Neuronal stem cell (in vitro differentiated cells): ENCODE measurements at regions not wholly inside any gene's neighbourhood (a gene's known extent, or its start where the extent isn't known, plus 50 kb on each side); places are given as distances from the start of the nearest gene placed in this dataset.
"Not testable (repeated sequence)": the region's sequence is repeated elsewhere in the genome, so short reads cannot be mapped to it uniquely, and the experiment has no call there.

Experiments used
- DNase-seq: peaks from one replicate; pipeline ENCODE4 v3.0.0-alpha.2; 2013; ENCODE audit warnings: low spot score
- H2AFZ ChIP-seq: one replicate; pipeline ENCODE4 v1.6.1; 2013; ENCODE audit warnings: mild to moderate bottlenecking, low read length, inconsistent platforms
- H2AK5ac ChIP-seq: 2 replicates; pipeline ENCODE4 v1.6.1; 2013; ENCODE audit warnings: low read depth, mild to moderate bottlenecking, inconsistent platforms, low read length, moderate library complexity, mixed read lengths
- H2BK120ac ChIP-seq: 2 replicates; pipeline ENCODE4 v1.6.1; 2013; ENCODE audit warnings: low read depth, mild to moderate bottlenecking, inconsistent platforms, low read length, moderate library complexity, mixed read lengths
- H2BK12ac ChIP-seq: one replicate; pipeline ENCODE4 v1.6.1; 2013; ENCODE audit warnings: low read length, inconsistent platforms
- H2BK15ac ChIP-seq: 2 replicates; pipeline ENCODE4 v1.6.1; 2013; ENCODE audit warnings: mild to moderate bottlenecking, low read length, inconsistent platforms, mixed read lengths
- H2BK5ac ChIP-seq: one replicate; pipeline ENCODE4 v1.6.1; 2013; ENCODE audit warnings: inconsistent platforms, mild to moderate bottlenecking, low read length, moderate library complexity
- H3K14ac ChIP-seq: one replicate; pipeline ENCODE4 v1.6.1; 2013; ENCODE audit warnings: low read length, inconsistent platforms
- H3K18ac ChIP-seq: 2 replicates; pipeline ENCODE4 v1.6.1; 2013; ENCODE audit warnings: low read length, inconsistent platforms
- H3K23ac ChIP-seq: 2 replicates; pipeline ENCODE4 v1.6.1; 2013; ENCODE audit warnings: low read depth, mild to moderate bottlenecking, mixed read lengths, low read length, inconsistent platforms; ENCODE audit not compliant: poor library complexity
- H3K27ac ChIP-seq: replicated peaks from 3 replicates; pipeline ENCODE4 v1.5.1; 2013; ENCODE audit warnings: low read length, inconsistent platforms
- H3K27me3 ChIP-seq, 3 experiments: 2 replicates each; pipeline ENCODE4 v1.6.1; 2013; ENCODE audit warnings: low read length in 3 of 3, mild to moderate bottlenecking in 2 of 3, inconsistent platforms in 1 of 3, low read depth in 1 of 3, mixed read lengths in 1 of 3, moderate library complexity in 1 of 3; ENCODE audit not compliant: control insufficient read depth in 3 of 3, insufficient read depth in 3 of 3
- H3K36me3 ChIP-seq, 2 donors: replicated peaks in 1 of 2; 2 replicates each; pipeline ENCODE4 v1.6.1; 2013; ENCODE audit warnings: low read length in 2 of 2; ENCODE audit not compliant: control insufficient read depth in 2 of 2, insufficient read depth in 2 of 2
- H3K4ac ChIP-seq: 2 replicates; pipeline ENCODE4 v1.6.1; 2013; ENCODE audit warnings: inconsistent platforms, mild to moderate bottlenecking, low read length, moderate library complexity
- H3K4me1 ChIP-seq, 2 donors: 1 replicate in 1 of 2; 2 replicates in 1 of 2; pipeline ENCODE4 v1.6.1; 2013; ENCODE audit warnings: low read length in 2 of 2, low read depth in 1 of 2; ENCODE audit not compliant: control insufficient read depth in 2 of 2, insufficient read depth in 1 of 2
- H3K4me2 ChIP-seq: one replicate; pipeline ENCODE4 v1.6.1; 2013; ENCODE audit warnings: mild to moderate bottlenecking, low read length, inconsistent platforms; ENCODE audit not compliant: insufficient read depth, poor library complexity, severe bottlenecking
- H3K4me3 ChIP-seq, 2 donors: 2 replicates each; pipeline ENCODE4 v1.5.1; 2013; ENCODE audit warnings: low read length in 2 of 2, mild to moderate bottlenecking in 2 of 2, inconsistent platforms in 1 of 2, moderate library complexity in 1 of 2
- H3K79me1 ChIP-seq: one replicate; pipeline ENCODE4 v1.6.1; 2013; ENCODE audit warnings: low read depth, mild to moderate bottlenecking, inconsistent platforms, low read length, moderate library complexity
- H3K9ac ChIP-seq: one replicate; pipeline ENCODE4 v1.6.1; 2013; ENCODE audit warnings: mild to moderate bottlenecking, low read depth, low read length, inconsistent platforms; ENCODE audit not compliant: poor library complexity
- H3K9me3 ChIP-seq, 2 donors: replicated peaks in 1 of 2; 2 replicates each; pipeline versions ENCODE3 to v1.6.1; 2013; ENCODE audit warnings: low read length in 2 of 2, mild to moderate bottlenecking in 2 of 2, inconsistent platforms in 1 of 2, low read depth in 1 of 2, mixed read lengths in 1 of 2, moderate library complexity in 1 of 2; ENCODE audit not compliant: control insufficient read depth in 2 of 2, insufficient read depth in 1 of 2
- H4K8ac ChIP-seq: one replicate; pipeline ENCODE4 v1.6.1; 2013; ENCODE audit warnings: low read depth, mild to moderate bottlenecking, inconsistent platforms, low read length, moderate library complexity
- H4K91ac ChIP-seq: one replicate; pipeline ENCODE4 v1.6.1; 2013; ENCODE audit warnings: low read length, low read depth, mild to moderate bottlenecking, inconsistent platforms; ENCODE audit not compliant: poor library complexity
- WGBS, 2 donors: extraction: QIAGEN DNeasy Blood & Tissue Kit; methylation state at CpG; one replicate each; pipeline ENCODE4 v1.1.7; 2013; ENCODE audit warnings: missing lambda C conversion rate in 2 of 2, mixed read lengths in 1 of 2; ENCODE audit not compliant: insufficient read length in 2 of 2, insufficient replicate concordance in 1 of 2; ENCODE audit errors: extremely low coverage in 2 of 2; 5-methylcytosine and 5-hydroxymethylcytosine counted together

- no peak overlapping the region for H4K91ac ChIP-seq
- no peaks in the 10 kb centered on the region for H3K36me3 ChIP-seq
- H2BK15ac ChIP-seq = no peak overlapping the region
- no peak overlapping the region for H3K18ac ChIP-seq
- no peak overlapping the region for H3K4me2 ChIP-seq
- no peak overlapping the region for H3K4ac ChIP-seq
- H3K14ac ChIP-seq = no peak overlapping the region
- H2AK5ac ChIP-seq = no peak overlapping the region
- no peaks in the 10 kb centered on the region for H3K27me3 ChIP-seq
- H3K4me1 ChIP-seq = peaks cover 0 to 2% of the 10 kb centered on the region in 2 donors
- H3K27ac ChIP-seq = no peak overlapping the region
- no CpG with 5 or more reads among the region's 3 CpGs for WGBS, 2 donors
- H3K9me3 ChIP-seq = no peaks in the 10 kb centered on the region
- H2BK5ac ChIP-seq = no peak overlapping the region
- H2AFZ ChIP-seq = no peak overlapping the region
- no peak overlapping the region for H2BK120ac ChIP-seq
- no peak for DNase-seq
- H2BK12ac ChIP-seq = no peak overlapping the region
- no peaks in the 10 kb centered on the region for H3K79me1 ChIP-seq
- no peak overlapping the region for H4K8ac ChIP-seq
- H3K4me3 ChIP-seq = no peak overlapping the region
- no peak overlapping the region for H3K9ac ChIP-seq
- no peak overlapping the region for H3K23ac ChIP-seq
Observed at GRCh38 chr11:37277896-37278465, 679.9 kb upstream of the RAG2 start.

- no peak overlapping the region for H3K18ac ChIP-seq
- no peak overlapping the region for H2BK12ac ChIP-seq
- no peaks in the 10 kb centered on the region for H3K27me3 ChIP-seq
- H3K4me2 ChIP-seq = no peak overlapping the region
- no peak overlapping the region for H2BK120ac ChIP-seq
- no peak overlapping the region for H3K27ac ChIP-seq
- H3K4me1 ChIP-seq = no peaks in the 10 kb centered on the region
- no peaks in the 10 kb centered on the region for H3K9me3 ChIP-seq
- no peak for DNase-seq
- H3K4ac ChIP-seq = no peak overlapping the region
- H2BK5ac ChIP-seq = no peak overlapping the region
- H2AK5ac ChIP-seq = no peak overlapping the region
- H4K8ac ChIP-seq = no peak overlapping the region
- no peak overlapping the region for H2BK15ac ChIP-seq
- no peak overlapping the region for H3K14ac ChIP-seq
- no CpG with 5 or more reads among the region's 4 CpGs for WGBS, 2 donors
- no peak overlapping the region for H3K9ac ChIP-seq
- no peak overlapping the region for H3K4me3 ChIP-seq
- no peaks in the 10 kb centered on the region for H3K79me1 ChIP-seq
- H3K23ac ChIP-seq = no peak overlapping the region
- H3K36me3 ChIP-seq = no peaks in the 10 kb centered on the region
- H4K91ac ChIP-seq = no peak overlapping the region
- no peak overlapping the region for H2AFZ ChIP-seq
Observed at GRCh38 chr11:37264783-37265182, 666.7 kb upstream of the RAG2 start.

DNA sequence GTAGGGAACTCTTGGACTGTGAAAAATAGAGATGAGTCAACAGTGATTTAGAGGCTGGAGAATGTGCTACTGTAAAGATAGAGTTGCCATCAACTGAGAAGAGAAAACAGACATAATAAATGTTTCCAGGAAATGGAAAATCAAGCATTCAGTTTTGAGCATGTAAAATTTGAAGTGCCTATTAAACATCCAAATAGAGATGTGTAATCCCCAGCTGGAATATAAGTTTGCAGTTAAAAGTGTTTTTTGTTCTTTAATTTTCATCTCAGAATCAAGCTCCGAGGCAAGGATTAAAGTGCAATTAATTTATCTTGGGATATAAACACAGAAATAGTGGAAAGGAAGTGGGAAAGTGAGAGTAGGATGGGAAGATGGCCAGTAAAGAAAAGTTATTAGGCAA is 666.0 kb upstream of the RAG2 start:
- H3K4ac ChIP-seq = no peak overlapping the region
- H3K23ac ChIP-seq = no peak overlapping the region
- H3K4me3 ChIP-seq = no peak overlapping the region
- H3K14ac ChIP-seq = no peak overlapping the region
- H2BK12ac ChIP-seq = no peak overlapping the region
- H3K36me3 ChIP-seq = no peaks in the 10 kb centered on the region
- no peak overlapping the region for H2AFZ ChIP-seq
- no peaks in the 10 kb centered on the region for H3K4me1 ChIP-seq
- no peak overlapping the region for H4K8ac ChIP-seq
- H2BK120ac ChIP-seq = no peak overlapping the region
- no peak overlapping the region for H3K18ac ChIP-seq
- no peaks in the 10 kb centered on the region for H3K9me3 ChIP-seq
- no peak overlapping the region for H4K91ac ChIP-seq
- H2BK15ac ChIP-seq = no peak overlapping the region
- no peak overlapping the region for H3K9ac ChIP-seq
- no peak overlapping the region for H2AK5ac ChIP-seq
- no peaks in the 10 kb centered on the region for H3K79me1 ChIP-seq
- WGBS, 2 donors = no CpG with 5 or more reads among the region's 1 CpG
- H3K27ac ChIP-seq = no peak overlapping the region
- H2BK5ac ChIP-seq = no peak overlapping the region
- H3K27me3 ChIP-seq = no peaks in the 10 kb centered on the region
- H3K4me2 ChIP-seq = no peak overlapping the region
- DNase-seq = no peak

DNA sequence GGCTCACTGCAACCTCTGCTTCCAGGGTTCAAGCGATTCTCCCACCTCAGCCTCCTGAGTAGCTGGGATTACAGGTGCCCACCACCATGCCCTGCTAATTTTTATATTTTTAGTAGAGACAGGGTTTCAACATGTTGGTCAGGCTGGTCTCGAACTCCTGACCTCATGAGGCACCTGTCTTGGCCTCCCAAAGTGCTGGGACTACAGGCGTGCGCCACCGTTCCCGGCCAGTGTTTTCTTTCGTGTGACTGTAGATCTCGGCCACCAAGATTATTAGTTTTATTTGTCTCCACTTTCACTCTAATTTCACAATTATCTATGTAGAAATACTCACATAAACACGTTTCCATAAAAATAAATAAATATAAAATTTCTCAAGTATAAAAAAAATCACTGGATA is 665.4 kb upstream of the RAG2 start:
- not testable (repeated sequence) for H3K4me3 ChIP-seq, H2AFZ ChIP-seq, H3K4me1 ChIP-seq, H3K27ac ChIP-seq, H2BK15ac ChIP-seq, H4K8ac ChIP-seq, H2BK12ac ChIP-seq, H2BK120ac ChIP-seq, H4K91ac ChIP-seq, H3K79me1 ChIP-seq, H3K14ac ChIP-seq, H2BK5ac ChIP-seq, H3K36me3 ChIP-seq, H3K27me3 ChIP-seq, DNase-seq, H3K4me2 ChIP-seq, H3K4ac ChIP-seq, H3K9me3 ChIP-seq, H2AK5ac ChIP-seq, H3K18ac ChIP-seq, H3K23ac ChIP-seq, H3K9ac ChIP-seq
- WGBS, 2 donors = 100% methylated on average over 1 of the region's 9 CpGs; no CpG with 5 or more reads in 1 of the 2 donors
